HG02938 (cell line): ENCODE measurements at regions not wholly inside any gene's neighbourhood (a gene's known extent, or its start where the extent isn't known, plus 50 kb on each side); places are given as distances from the start of the nearest gene placed in this dataset.

Experiments
- ATAC-seq: cut with Tn5 transposase; IDR thresholded peaks from one replicate; pipeline ENCODE4 v1.9.1; 2021; ENCODE audit warnings: mild to moderate bottlenecking, moderate library complexity; ENCODE audit not compliant: unreplicated experiment

GRCh38 chr6:119584088-119584487 is 234.5 kb upstream of the MAN1A1 start:
- ATAC-seq = no peak

- no peak for ATAC-seq
These were observed 231.7 kb upstream of the MAN1A1 start for GRCh38 chr6:119581220-119581619.

- ATAC-seq = no peak
These were observed 226.2 kb upstream of the MAN1A1 start for GRCh38 chr6:119575721-119576120.

GRCh38 chr6:119568580-119568979 is 219.0 kb upstream of the MAN1A1 start:
- ATAC-seq = no peak

GRCh38 chr6:119566546-119567260 is 217.1 kb upstream of the MAN1A1 start:
- ATAC-seq = no peak

- no peak for ATAC-seq
These were observed 216.3 kb upstream of the MAN1A1 start for GRCh38 chr6:119565893-119566292.

- no peak for ATAC-seq
These were observed 212.6 kb upstream of the MAN1A1 start for GRCh38 chr6:119562168-119562567.

GRCh38 chr6:119559586-119559985 is 210.0 kb upstream of the MAN1A1 start:
- ATAC-seq = no peak

GRCh38 chr6:119557239-119557638 is 207.7 kb upstream of the MAN1A1 start:
- no peak for ATAC-seq

- ATAC-seq = no peak
These were observed 202.5 kb upstream of the MAN1A1 start for GRCh38 chr6:119552021-119552420.

- ATAC-seq = no peak
These were observed 197.5 kb upstream of the MAN1A1 start for GRCh38 chr6:119547024-119547423.

GRCh38 chr6:119545245-119545644 is 195.7 kb upstream of the MAN1A1 start:
- no peak for ATAC-seq

- ATAC-seq = no peak
These were observed 195.0 kb upstream of the MAN1A1 start for GRCh38 chr6:119544325-119545175.

- no peak for ATAC-seq
These were observed 193.8 kb upstream of the MAN1A1 start for GRCh38 chr6:119543332-119543731.

- no peak for ATAC-seq
These were observed 192.5 kb upstream of the MAN1A1 start for GRCh38 chr6:119542037-119542436.

GRCh38 chr6:119541132-119541905 is 191.8 kb upstream of the MAN1A1 start:
- no peak for ATAC-seq

GRCh38 chr6:119540417-119540816 is 190.9 kb upstream of the MAN1A1 start:
- ATAC-seq = no peak

GRCh38 chr6:119539066-119539746 is 189.6 kb upstream of the MAN1A1 start:
- ATAC-seq = no peak

- no peak for ATAC-seq
These were observed 187.1 kb upstream of the MAN1A1 start for GRCh38 chr6:119536666-119537065.

GRCh38 chr6:119535332-119535731 is 185.8 kb upstream of the MAN1A1 start:
- peak; percentile 69 for ATAC-seq
